Nephron progenitor cell (in vitro differentiated cells): ENCODE measurements at regions not wholly inside any gene's neighbourhood (a gene's known extent, or its start where the extent isn't known, plus 50 kb on each side); places are given as distances from the start of the nearest gene placed in this dataset.

Experiments used
- DNase-seq: peaks from one replicate; pipeline ENCODE4 v3.0.0; 2021
- H3K27ac Mint-ChIP-seq: 2 replicates; pipeline ENCODE4 v1.8.0; 2021; ENCODE audit warnings: mild to moderate bottlenecking, moderate library complexity, mixed read lengths
- H3K27me3 Mint-ChIP-seq: 2 replicates; pipeline ENCODE4 v1.8.0; 2021; ENCODE audit warnings: mild to moderate bottlenecking, low read depth, mixed read lengths; ENCODE audit not compliant: poor library complexity
- H3K36me3 Mint-ChIP-seq: 2 replicates; pipeline ENCODE4 v1.8.0; 2021; ENCODE audit warnings: low read depth, mixed read lengths
- H3K4me1 Mint-ChIP-seq: 2 replicates; pipeline ENCODE4 v1.8.0; 2021; ENCODE audit warnings: mixed read lengths
- H3K4me3 Mint-ChIP-seq: 2 replicates; pipeline ENCODE4 v1.8.0; 2021; ENCODE audit warnings: mild to moderate bottlenecking, moderate library complexity, mixed read lengths
- H3K9me3 Mint-ChIP-seq: 2 replicates; pipeline ENCODE4 v1.8.0; 2021; ENCODE audit warnings: mild to moderate bottlenecking, moderate library complexity, mixed read lengths
- TF ChIP-seq, protein P1 (sequence below): fragments of 200-600 bp; sonication (generic); IDR thresholded peaks from 2 replicates; pipeline ENCODE4 v1.5.0; 2021; ENCODE audit warnings: antibody characterized with exemption

DNA sequence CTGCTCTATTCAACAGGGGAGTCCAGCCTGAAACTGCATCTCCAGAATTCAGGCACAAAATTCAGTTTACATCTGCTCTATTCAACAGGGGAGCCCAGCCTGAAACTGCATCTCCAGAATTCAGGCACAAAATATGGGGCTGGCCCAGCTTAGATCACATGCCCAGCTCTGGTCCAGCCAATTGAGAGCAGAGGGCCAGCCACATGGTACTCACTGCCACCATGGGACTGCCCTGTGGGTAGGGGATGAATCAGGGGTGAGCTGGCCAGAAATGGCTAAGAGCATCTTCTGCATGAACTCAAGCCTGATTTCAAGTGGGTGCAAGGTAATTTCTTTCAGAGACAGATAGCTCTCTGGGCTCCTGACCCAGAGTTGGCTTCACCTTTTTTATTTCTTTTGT, 156.6 kb upstream of the LYZL2 start:
- H3K36me3 Mint-ChIP-seq, result no peaks in the 10 kb centered on the region
- TF ChIP-seq, protein P1, sequence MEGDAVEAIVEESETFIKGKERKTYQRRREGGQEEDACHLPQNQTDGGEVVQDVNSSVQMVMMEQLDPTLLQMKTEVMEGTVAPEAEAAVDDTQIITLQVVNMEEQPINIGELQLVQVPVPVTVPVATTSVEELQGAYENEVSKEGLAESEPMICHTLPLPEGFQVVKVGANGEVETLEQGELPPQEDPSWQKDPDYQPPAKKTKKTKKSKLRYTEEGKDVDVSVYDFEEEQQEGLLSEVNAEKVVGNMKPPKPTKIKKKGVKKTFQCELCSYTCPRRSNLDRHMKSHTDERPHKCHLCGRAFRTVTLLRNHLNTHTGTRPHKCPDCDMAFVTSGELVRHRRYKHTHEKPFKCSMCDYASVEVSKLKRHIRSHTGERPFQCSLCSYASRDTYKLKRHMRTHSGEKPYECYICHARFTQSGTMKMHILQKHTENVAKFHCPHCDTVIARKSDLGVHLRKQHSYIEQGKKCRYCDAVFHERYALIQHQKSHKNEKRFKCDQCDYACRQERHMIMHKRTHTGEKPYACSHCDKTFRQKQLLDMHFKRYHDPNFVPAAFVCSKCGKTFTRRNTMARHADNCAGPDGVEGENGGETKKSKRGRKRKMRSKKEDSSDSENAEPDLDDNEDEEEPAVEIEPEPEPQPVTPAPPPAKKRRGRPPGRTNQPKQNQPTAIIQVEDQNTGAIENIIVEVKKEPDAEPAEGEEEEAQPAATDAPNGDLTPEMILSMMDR, result no peak
- H3K27me3 Mint-ChIP-seq, result peaks cover 14% of the 10 kb centered on the region
- DNase-seq, result no peak
- H3K4me3 Mint-ChIP-seq, result peak overlapping the region; percentile 45
- H3K4me1 Mint-ChIP-seq, result peaks cover 56% of the 10 kb centered on the region
- H3K27ac Mint-ChIP-seq, result peak overlapping the region; percentile 38
- H3K9me3 Mint-ChIP-seq, result peaks cover 9% of the 10 kb centered on the region

DNA sequence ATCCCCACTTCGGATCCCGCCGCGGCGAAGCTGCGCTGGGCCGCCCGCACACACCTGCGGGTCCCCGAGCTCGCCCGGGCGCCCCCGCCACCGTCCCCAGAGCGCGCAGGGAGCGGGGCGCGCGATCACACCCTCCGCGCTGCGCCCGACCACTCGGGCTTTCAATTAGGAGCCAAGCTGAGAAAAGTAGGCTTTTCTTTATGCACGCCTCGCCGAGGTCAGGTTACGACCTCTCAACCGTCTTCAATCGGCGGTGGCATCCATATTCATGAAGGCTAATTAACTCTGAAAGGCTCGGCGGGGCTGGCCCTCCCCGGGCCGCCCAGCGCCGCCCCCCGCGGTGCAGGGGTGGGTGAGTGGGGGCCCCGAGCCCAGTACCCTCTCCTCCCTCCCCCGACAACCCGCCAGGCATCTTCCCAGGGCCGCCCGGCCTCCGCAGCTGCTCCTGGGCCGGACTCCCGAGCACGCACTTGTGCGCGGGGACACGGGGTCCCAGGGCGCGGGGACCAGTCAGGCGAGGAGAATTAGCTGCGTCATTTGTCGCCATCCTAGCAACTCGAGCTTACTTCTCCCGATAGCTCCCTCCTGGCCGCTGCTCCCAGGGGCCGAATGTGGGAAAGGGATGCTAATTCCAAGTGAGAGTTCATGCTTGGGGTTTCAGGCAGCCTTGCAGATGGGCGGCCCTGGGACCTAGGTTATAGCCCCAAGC, 155.5 kb upstream of the LYZL2 start:
- Mint-ChIP-seq H3K27me3 (peaks cover 8% of the 10 kb centered on the region), H3K9me3 (peaks cover 5% of the 10 kb centered on the region), H3K4me3 (peak overlapping the region; percentile 80), H3K27ac (no peak overlapping the region), H3K4me1 (peaks cover 53% of the 10 kb centered on the region), H3K36me3 (no peaks in the 10 kb centered on the region)
- TF ChIP-seq, protein P1, result no peak
- DNase-seq, result peak; percentile 77

DNA sequence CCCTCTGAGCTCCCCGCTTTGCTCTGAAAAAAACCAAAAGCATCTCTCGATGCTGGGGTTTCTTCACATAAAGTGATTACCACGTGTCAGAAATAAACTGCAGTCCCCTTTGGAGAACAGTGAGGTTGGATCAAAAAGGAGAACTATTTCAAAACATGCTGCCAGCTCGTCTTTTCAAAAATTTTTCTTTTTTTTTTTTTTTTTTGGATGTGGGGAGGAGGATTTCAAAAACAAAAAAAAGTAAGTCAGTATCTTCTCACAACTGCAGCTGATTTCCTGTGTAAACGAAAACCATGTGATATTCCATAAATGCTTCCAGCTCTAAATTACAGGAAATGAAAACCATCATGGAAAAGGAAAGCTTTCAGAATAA, 155.0 kb upstream of the LYZL2 start:
- Mint-ChIP-seq H3K36me3 (no peaks in the 10 kb centered on the region), H3K9me3 (peaks cover under 1% of the 10 kb centered on the region), H3K27me3 (peaks cover 11% of the 10 kb centered on the region), H3K4me3 (peak overlapping the region; percentile 80), H3K4me1 (peaks cover 48% of the 10 kb centered on the region), H3K27ac (no peak overlapping the region)
- DNase-seq, result no peak
- TF ChIP-seq, protein P1, result no peak

DNA sequence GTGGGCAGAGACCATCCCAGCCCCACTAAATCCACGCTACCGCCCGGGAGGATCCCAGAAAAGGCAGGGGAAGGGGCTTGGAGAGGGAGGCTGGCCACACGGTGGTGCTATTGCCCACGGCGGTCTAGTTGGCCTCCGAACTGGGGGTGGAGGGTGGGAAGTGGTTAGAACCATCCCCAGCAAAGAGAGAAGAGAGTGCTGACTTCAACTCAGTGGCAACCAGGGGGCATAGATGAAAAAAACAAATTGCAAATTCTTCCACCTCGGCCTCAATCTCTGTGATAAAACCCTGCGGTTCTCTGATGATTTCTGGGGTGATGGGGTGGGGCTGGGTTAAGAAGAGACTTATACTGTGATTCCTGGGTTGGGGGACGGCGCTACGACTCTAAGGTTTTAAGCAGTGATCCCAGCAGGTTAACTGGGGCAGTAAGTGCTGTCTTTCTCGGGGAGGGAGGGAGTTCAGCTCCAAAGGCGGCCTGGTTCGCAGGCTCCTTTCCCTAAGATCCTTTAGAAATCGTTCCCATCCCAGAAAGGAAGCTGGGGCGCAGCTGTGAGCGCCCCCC, 154.5 kb upstream of the LYZL2 start:
- Mint-ChIP-seq H3K36me3 (no peaks in the 10 kb centered on the region), H3K4me1 (peaks cover 47% of the 10 kb centered on the region), H3K27me3 (peaks cover 16% of the 10 kb centered on the region), H3K9me3 (no peaks in the 10 kb centered on the region), H3K27ac (no peak overlapping the region), H3K4me3 (peak overlapping the region; percentile 80)
- peak; percentile 93 for DNase-seq
- TF ChIP-seq, protein P1, result peak; percentile 81

DNA sequence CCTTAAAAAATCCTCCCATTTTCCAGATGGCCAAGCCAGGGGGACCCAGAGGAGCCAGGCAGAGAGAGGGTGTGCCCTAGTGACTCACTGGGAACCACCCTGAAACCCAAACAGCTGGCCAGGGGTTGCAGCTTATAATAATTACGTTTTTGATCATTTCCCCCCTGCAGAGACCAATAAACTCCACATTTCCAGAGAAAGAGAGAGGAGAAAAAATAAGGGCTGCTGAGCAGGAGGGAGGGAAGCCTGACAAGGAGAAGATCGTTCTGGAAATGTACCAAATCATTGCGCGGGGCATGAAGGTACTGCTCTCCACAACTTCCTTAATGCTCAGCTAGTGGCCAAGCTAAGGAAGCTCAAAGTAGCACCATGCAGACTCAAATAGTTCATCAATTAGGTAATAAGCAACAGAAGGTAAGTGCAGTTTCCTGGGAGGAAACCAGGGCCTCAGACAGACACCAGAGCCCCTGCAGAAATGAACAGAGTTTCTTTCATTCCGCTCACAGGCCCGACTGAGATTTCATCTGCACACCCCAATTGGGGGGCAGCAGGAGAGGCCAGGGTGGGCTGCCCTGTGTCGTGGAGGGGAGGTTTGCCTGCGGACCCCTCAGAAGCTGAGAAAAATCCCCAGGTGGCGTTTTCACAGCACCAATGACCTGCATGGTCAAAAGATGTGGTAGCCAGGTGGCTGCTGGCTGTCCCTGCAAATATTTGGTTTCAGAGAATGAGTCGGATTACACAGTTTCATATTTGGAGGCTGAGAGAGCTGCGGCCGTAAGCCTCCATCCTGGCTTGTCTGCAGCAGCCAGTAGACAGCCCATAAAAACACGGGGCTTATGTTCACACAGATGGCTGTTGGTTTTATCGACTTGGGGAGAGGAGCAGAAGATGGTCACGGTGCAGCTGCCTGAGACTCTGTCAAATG, 153.2 kb upstream of the LYZL2 start:
- Mint-ChIP-seq H3K27ac (no peak overlapping the region), H3K4me1 (peaks cover 38% of the 10 kb centered on the region)
- DNase-seq, result no peak

More for the DNA sequence above, 153.2 kb upstream of the LYZL2 start:
- H3K36me3 Mint-ChIP-seq, result no peaks in the 10 kb centered on the region
- H3K27me3 Mint-ChIP-seq, result peaks cover 20% of the 10 kb centered on the region
- no peaks in the 10 kb centered on the region for H3K9me3 Mint-ChIP-seq
- H3K4me3 Mint-ChIP-seq, result peak overlapping the region; percentile 3
- TF ChIP-seq, protein P1, result no peak
